ENCODE measurements at regions not wholly inside any gene's neighbourhood (a gene's known extent, or its start where the extent isn't known, plus 50 kb on each side); places are given as distances from the start of the nearest gene placed in this dataset.

DNA sequence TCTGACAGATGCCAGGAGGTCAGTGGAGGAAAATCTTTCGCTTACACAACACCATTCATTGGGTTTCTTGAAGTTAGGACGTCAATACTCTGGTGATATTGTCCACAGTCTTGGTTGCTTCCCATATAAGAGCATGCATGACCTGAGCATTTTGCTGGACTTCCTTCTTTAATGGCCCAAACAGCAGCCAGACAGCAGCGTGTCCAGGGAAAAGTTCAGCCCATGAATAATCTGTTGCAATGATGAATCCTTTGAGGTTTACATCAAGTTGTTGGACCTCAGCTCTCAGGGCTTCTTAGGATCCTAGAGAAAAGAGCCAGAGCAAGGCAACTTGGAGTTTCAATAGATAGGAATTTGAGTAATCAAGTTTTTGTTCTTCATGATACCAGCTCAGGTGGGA lies 155.6 kb upstream of the MGAT5 start:
- TF ChIP-seq TAF1 (IDR thresholded peaks at IDR 0.05; ENCODE audit: control insufficient read depth, extremely low read depth, insufficient read depth, low read length, severe bottlenecking) (no peak), MYNN (IDR thresholded peaks at IDR 0.05) (no peak), MYNN (CRISPR knock-in tag; IDR thresholded peaks at IDR 0.05) (no peak), ZNF717 (CRISPR knock-in tag; IDR thresholded peaks at IDR 0.05) (no peak), RBFOX2 (IDR thresholded peaks at IDR 0.05; ENCODE audit: low read depth, low read length) (no peak), JUND (IDR thresholded peaks at IDR 0.05; ENCODE audit: borderline replicate concordance, low read depth, low read length) (no peak), JUND (tag; IDR thresholded peaks at IDR 0.05; ENCODE audit: borderline replicate concordance, low read depth, low read length) (no peak), EP300 (IDR thresholded peaks at IDR 0.05; ENCODE audit: low read length) (no peak), SNRNP70 (optimal IDR thresholded peaks at IDR 0.05; ENCODE audit: low read depth, low read length) (no peak), CEBPB (tag; IDR thresholded peaks at IDR 0.05) (no peak)
- TF ChIP-seq, protein P1, sequence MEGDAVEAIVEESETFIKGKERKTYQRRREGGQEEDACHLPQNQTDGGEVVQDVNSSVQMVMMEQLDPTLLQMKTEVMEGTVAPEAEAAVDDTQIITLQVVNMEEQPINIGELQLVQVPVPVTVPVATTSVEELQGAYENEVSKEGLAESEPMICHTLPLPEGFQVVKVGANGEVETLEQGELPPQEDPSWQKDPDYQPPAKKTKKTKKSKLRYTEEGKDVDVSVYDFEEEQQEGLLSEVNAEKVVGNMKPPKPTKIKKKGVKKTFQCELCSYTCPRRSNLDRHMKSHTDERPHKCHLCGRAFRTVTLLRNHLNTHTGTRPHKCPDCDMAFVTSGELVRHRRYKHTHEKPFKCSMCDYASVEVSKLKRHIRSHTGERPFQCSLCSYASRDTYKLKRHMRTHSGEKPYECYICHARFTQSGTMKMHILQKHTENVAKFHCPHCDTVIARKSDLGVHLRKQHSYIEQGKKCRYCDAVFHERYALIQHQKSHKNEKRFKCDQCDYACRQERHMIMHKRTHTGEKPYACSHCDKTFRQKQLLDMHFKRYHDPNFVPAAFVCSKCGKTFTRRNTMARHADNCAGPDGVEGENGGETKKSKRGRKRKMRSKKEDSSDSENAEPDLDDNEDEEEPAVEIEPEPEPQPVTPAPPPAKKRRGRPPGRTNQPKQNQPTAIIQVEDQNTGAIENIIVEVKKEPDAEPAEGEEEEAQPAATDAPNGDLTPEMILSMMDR (IDR thresholded peaks at IDR 0.05 in 2 of 3, conservative IDR thresholded peaks at IDR 0.05 in 1 of 3; ENCODE audit: insufficient read depth in 2 of 3, low read depth in 1 of 3, low read length in 3 of 3), result no peak
